Stimulated activated CD8-positive, alpha-beta memory T cell treated with anti-CD3 and anti-CD28 coated beads, Interleukin-2, amount 100 ng/mL, for 1 hour (primary cell): ENCODE measurements at regions not wholly inside any gene's neighbourhood (a gene's known extent, or its start where the extent isn't known, plus 50 kb on each side); places are given as distances from the start of the nearest gene placed in this dataset.

Experiments used
- DNase-seq, 2 donors: peaks; one replicate each; pipeline ENCODE4 v3.0.0-alpha.2; 2020; ENCODE audit warnings: low read depth in 2 of 2

DNA sequence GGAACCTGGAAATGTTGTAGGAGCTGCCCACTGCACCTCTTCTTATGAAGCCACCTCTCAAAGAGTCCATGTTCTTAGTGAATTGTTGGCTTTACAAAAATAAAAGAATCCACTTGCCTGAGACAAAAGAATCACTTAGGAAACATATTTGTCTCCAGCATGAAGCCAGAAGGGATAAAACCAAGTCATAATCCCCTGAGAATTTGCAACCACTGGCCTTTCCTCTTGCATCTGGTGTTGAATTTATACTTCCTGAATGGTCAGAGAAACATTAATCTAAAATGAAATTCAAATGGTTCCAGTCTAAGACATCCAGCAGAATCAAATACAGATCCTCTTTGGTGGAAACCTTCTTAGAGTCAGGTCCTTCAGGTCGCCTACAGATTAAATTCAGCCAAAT lies 192.5 kb upstream of the ECI2 start:
- no peak for DNase-seq

DNA sequence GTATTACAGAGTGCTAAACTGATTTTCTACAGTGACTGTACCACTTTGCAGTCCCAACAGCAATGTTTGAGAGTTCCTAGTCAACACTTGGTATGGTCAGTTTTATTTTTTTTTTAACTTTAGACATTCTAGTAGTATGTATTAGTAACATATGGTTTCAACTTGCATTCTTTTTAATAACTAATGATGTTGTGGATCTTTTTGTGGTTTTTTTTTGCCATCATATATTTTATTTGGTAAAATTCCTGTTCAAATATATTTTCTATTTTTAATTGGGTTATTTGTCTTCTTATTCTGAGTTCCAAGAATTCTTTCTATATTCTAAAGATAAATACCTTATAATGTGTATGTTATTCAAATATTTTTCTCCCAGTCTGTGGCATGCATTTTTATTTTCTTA lies 189.4 kb upstream of the ECI2 start:
- no peak for DNase-seq

DNA sequence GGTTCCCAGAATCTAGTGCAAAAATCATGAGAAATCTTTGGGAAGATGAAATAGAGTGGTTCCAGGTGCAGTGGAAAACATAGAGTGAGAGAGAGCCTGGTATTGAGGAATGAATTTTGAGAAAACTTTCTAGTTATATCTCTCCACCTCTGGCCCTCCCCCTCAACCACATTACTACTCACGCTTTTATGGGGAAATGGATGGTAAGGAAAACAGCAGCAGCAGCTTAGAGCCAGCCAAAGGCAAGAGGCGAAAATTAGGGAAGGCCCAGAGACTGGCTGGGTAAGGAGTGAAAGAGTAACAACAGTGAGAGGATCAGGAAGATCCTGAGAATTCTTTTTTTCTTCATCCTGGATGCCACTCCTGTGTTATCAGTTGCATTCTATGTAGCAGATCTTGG lies 187.9 kb upstream of the ECI2 start:
- no peak for DNase-seq

DNA sequence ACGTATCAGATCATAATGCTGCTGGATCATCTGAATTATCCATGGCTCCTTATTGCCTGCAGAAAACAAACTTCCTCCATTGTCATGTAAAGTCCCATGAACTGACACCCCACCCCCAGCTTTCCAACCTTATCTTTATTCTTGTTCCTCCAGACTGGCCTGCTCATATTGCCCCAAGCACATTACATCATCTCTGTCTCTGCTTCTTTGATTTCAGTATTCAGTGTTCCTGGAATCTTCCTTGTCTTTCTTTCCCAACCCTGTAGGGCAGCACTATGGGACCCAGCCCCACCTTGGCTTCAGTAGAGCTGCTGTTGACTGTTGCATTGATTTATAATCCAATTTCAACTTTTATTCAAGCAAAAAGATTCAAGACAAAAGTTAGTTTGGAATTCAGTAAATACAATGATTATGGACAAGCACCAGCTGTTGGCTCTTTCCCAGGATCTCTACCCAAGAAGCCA lies 187.5 kb upstream of the ECI2 start:
- DNase-seq, result no peak

DNA sequence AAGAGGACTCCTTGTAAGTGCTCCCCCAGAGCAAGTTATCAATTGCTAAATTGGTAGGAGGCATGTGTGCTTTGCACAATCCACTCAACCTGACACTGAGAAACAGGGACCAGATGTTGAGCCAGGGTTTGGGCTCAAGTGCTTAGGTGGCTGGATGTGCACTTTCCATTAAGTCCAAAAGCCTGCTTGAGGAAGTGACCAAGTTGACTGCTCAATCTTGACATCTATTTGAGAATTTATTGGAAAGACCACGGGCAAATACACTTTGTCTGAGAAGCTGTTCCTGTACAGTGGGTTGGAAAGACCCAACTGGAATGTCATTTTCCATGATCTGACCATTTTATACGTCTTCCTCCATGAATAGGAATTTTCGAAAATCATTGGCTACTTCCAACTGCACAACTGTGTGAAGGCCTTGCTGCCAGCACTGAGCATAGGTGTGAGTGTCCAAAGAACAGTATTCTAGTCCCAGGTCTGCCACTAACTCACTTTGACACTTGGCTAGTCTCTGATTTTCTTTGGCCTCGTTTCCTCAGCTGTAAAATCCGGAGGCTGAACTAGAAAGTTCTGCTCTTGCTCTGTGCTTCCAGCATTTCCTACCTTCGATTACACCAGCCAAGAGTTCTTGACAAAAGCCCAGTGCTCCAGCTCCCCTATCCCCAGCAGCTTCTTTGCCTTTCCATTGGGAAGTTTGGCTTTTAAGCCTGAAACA lies 186.9 kb upstream of the ECI2 start:
- no peak for DNase-seq

DNA sequence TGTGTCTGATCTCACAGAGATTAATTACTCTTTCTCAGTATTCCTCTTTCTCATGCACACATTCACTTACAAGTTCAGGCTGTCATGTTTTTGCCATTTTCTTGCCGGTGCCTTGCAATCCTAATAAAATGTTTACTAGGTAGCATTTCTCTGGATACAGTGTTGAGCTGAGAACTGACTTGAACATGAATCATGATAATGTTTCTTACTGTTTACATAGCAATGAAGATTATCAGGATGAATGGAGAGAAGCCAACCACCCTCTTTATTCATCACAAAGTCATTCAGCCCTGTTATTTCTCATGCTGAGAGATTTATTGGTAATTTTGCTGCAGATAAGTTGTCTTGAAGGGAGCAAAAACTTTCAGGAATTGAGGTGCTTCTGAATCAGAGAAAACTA lies 185.5 kb upstream of the ECI2 start:
- no peak for DNase-seq

DNA sequence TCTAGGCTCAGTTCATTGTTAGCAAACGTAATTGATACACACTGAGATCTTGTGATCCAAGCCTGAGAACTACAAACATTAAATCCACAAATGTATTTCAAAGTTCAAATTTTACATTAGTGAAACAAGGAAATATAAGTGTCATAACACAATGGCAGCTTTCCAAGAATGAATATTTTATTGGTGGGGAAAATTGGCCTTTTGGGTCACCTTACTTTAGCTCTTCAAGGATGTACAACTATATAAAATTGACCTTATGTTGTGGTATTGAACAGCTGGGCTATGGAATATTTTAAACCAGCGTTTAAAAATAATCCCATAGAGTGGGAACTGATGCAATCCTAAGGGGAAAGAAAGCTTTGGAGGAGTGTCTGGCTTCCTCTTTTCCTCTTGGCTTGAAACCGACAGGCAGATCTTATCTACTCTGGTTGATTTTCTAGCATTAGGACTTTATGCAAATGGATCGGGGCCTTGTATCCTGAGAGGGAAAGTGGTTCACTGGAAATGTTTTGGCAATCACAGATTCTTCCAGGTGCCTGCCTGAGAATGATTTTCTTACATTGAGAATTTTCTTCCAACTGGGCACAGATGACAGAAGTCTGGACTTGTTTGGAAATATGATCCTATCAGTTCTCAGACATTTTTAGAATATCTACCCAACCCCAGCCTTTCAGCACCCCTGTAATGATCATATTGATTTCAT lies 184.8 kb upstream of the ECI2 start:
- no peak for DNase-seq

DNA sequence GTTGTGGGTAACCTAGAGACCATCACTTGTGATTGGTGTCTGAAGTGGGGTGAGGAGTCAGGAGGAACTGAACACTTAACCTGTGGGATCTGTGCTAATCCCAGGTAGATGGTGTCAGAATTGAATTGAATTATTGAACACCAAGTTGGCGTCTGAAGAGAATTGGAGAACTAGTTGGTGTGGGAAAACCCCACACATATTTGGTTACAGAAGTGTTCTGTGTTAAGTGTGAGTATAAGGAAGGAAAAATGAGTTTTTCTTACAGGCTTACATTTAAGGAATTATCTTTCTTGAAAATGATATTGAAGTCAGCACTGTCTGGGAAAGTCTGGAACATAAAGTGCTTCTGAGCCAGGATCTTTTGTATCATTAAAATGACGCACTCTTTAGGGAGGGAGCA lies 182.9 kb upstream of the ECI2 start:
- DNase-seq, result no peak

DNA sequence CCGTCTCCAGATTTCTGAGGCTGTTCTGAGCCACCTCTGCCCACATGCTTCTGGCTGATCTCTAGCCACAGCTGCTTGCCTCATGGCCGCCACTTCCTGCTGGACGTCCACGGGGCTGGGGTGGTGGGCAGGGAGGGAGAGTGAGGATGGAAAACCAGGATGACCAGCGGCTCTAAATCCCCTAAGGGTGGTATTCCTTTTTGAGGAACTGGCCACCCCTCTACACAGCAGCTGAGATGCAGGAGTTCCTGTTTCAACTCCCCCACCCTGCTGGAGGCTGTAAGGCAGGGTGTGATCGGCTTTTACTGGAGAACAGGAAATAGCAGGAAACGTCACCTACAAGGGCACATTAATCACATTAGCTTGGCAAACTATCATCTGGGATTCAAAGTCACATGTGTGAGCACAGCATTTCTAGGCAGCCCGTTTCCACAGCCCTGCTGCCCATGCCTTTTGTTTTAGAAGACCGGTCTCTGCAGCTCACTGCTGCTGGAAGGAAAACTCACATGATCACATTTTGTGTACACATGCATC lies 181.6 kb upstream of the ECI2 start:
- DNase-seq, result no peak

DNA sequence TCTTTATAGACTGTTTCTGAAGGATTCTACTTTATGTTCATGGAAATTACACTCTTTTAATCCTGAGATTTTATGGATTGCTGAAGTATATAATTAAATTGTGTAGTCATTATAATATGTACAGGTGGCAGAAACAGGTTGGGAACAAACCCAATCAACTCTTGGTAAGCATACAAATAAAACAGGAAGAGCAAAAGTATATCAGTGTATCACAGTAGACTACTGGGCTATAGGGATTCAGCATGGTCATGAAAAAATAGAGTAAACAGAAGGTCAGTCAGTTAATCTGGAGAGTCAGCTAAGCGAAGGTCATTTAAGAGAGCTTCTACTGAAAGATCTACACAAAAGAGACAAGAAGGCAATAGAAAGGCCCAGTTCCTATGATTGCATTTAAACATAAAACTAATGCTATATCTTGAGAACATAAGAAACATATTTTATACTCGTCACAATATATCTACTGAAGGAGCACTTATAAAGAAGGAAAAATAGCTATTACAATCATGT lies 178.9 kb upstream of the ECI2 start:
- DNase-seq, result no peak

DNA sequence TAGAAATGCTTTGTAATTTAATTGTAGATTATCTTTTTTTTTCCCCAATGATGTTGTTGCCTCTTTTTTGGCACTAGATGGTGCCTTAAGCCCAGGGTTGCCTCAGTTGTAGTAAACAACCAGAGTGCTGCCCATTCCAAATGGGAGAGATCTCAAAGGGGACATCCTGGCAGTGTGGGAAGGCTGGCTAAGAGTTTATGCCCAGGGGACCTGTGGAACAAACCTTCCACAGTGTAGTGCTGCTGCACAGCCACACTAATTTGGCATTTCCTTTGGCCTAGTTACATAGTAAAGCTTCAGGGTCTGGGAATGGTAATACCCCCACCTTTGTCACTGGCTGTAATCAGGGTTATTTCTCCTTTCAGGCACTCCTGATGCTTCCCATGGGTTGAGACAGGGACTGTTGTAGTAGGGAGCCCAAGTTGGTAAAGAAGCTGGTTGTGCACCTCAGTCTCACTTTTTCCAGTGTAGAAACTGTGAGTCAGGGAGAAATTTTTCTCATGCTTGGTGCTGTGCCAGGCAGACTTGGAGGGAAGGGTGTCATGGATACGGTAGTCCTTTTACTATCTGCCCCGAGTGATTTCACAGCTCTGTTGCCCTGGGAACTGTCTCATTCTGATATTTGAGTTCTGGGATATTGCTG lies 177.8 kb upstream of the ECI2 start:
- no peak for DNase-seq

DNA sequence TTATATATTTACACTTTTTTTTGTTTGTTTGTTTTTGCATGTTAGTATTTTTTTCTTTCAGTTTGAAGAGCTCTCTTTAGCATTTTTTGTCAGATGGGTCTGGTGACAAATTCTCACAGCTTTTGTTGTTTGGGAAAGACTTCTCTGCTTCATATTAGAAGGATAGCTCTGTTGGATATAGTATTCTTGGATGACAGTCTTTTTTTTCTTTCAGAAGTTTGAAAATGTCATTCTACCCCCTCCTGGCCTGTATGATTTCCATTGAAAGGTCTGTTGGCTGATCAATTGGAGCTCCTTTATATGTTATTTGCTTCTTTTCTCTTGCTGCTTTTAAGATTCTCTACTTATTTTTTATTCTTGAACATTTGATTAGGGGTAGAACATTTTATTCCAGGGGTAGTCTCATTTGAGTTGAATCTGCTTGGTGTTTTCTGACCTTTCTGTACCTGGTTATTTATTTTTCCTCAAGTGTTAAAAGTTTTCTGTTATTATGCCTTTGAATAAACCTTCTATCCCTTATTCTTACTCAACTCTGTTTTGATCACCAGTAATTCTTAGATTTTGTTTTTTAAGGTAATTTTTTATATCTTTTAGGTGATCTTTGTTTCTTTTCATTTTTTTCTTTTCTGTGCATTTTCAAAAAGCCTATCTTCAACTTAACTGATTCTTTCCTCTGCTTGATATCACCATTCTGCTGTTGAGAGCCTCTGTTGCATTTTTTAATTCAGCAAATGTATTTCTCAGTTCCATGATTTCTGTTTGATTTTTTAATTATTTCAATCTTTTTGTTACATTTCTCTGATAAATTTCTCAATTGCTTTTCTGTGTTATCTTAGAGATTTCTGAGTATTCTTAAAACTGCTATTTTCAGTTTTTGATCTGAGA lies 176.8 kb upstream of the ECI2 start:
- DNase-seq, result no peak

DNA sequence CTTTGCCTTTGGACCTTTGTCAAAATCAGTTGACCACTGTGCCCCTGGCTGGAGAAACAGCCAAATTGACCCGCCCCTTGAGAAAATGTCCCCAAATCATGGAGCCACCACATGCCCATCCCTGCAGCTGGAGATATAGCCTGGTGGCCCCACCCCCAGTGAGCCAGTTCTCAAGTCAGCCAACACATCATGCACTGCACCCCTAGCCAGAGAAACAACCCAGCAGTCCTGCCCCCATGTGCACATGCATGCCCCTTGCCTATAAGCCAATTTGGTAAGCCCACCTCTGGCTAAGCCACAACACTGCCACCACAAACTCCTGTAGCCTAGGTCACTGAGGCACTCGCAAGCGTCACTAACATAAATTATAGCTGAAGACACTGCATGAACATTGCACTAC lies 174.2 kb upstream of the ECI2 start:
- DNase-seq, result no peak

DNA sequence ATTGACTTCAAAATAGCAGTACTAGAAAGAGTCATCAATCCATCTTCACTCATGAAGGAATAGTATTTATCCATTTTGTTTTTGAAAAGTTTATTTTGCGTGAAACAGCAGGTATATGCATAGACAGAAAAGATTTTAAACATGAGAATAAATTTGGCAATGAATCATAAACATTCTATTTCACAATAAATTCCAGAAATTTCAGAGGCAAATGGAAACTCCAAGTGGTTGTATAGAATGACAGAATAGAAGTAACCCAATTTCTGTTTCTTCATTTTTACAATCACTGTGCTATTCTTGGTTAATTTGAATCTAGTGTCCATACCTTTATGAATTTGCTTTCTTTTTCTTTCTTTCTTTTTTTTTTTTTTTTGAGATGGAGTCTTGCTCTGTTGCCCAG lies 173.0 kb upstream of the ECI2 start:
- DNase-seq, result no peak

DNA sequence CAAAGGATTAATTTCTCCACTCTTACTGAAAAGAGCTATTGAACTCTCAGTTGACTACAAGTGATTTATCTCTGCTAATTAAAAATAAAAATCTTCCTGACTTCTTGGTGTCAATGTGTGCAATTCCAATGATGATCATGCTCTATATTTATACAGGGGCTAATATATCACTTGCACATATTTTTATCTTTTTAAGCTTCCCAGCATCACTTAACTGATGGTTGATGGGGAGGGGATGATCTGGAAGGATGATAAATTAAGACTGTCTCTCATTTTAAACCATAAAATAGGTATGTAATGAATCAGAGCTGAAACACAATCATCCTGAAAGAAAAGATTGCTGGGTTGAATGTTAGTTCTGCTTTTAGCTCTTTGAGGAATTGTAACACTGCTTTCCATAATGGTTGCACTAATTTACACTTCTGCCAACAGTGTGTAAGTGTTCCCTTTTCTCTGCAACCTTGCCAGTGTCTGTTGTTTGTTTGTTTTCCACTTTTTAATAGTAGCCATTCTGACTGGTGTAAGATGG lies 169.6 kb upstream of the ECI2 start:
- DNase-seq, result no peak

DNA sequence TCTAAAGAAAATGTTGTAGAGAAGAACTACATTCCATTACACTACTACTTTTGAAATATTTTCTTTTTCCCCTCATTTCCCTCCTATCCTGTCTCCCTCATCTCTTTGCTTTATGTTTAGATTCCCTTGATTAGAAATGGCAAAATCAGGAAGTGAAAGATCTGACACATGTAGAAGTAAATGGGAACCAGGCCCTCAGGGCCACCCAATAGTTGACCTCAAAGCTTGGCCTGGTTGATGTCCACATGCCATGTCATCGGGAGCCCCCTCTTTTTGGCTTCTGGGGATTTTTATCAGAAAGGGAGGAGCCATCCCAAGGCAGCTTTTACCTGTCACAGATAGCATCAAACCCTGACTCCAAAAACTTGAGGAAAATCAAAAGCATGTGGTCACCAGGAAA lies 168.3 kb upstream of the ECI2 start:
- no peak for DNase-seq

DNA sequence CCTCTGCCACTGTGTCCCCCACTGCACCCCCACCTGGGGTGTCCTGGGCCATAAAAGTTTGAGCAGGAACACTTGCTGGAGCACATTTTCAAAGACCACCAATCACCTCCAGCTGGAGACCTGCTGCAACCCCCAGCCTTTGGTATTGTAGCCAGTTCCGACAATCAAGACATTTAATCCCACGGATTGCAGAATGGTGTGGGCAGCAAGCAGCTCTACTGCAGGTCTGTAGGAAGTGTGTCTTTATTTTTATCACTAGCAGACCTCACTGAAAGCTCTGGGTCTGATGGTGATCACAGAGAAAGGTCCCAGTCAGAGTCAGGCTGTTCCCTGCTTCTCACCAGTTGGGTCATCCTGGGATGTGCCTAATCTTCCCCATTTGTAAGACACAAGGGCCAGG lies 167.1 kb upstream of the ECI2 start:
- DNase-seq, result no peak

DNA sequence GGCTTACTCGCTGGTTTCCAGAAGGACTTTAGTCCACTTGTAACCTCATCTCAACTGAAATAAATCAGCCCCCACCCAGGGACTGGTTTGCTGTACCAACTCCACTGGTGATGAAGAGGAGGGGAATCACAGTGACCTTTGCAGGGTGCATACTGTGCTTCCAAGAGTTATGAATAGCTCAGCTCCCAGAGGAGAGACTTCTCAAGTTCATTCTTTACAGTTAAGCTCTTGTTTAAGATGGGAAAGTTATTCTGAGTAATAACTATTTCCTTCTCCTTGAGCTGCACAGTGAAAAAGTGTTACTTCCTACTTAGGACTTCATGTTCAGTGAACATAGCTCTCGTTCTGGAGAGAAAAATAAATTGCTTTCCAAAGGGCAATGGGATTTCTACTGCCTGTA lies 166.5 kb upstream of the ECI2 start:
- DNase-seq, result no peak

DNA sequence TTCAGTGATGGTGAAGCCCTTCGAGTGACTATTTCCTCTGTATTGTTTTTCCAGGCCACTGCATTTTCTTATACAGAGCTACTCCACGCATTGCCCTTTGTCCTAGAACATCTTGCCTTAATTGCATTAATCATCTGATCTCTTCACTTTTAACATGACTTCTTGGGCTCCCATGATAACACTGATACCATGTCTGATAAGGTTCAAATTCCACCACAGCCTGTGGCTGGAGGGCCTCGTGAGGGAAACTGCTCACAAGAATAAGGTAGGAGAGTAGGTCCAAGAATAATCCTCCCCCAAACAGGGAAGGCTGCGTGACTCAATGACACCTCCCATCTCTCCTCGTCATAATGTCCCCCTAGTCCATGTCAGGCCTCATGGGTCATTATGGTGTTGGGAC lies 165.5 kb upstream of the ECI2 start:
- DNase-seq, result no peak

DNA sequence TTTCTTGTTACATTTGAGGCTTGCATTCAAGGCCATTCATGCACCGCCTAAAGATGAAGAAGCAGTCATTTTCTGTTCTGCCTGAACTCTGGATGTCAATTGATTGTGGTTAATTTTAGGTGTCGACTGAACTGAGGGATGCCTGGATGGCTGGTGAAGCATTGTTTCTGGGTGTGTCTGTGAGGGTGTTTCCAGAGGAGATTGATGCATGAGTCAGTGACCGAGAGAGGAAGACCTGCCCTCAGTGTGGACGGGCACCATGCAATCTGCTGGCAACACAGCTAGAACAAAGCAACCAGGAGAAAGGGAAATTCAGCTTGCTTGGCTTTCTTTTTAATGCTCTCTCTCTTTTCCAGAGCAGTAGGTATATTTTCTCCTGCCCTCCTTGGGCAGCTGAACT lies 164.1 kb upstream of the ECI2 start:
- no peak for DNase-seq

DNA sequence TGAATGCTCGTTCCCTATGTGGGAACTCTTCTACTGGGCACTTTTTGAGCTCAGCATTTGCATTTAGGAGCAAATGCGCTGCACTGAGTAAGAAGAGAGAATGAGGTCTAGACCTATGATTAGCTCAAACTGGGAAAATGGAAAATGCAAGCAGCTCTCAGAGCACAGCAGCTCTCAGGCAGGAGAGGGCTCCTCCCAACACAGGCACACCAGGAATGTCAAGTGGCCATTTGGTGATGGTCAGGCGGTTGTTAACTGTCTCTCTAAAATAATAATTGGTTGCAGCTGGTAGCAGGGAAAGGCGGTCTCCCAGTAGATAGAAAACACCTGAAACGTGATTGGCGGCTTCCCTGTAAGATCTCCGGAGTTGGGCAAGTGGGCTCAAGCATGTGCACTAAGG lies 162.0 kb upstream of the ECI2 start:
- no peak for DNase-seq

DNA sequence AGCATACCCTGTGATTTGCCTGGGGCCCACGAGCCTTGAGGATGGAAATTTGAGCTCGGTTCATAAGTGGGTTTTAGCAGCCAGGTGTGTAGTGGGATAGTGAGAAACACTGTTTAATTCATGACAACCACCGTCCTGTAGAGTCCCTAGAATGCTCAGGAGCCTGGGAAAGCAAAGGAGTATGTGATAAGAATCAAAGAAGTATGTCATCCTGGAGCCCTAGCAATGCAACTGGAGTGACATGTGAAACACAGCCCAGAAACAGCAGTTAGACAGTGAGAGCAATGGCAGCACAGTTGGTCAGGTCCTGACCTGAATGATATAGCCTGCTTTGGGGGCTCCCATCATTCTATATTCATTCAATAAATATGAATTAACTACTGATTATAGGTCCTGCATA lies 161.2 kb upstream of the ECI2 start:
- no peak for DNase-seq
